Type B pancreatic cell (in vitro differentiated cells): ENCODE measurements at regions not wholly inside any gene's neighbourhood (a gene's known extent, or its start where the extent isn't known, plus 50 kb on each side); places are given as distances from the start of the nearest gene placed in this dataset.

Experiments used
- DNase-seq: peaks from one replicate; pipeline ENCODE4 v3.0.0; 2021; ENCODE audit warnings: mixed read lengths; ENCODE audit not compliant: unreplicated experiment; ENCODE audit errors: extremely low spot score
- H3K27ac Mint-ChIP-seq: 2 replicates; pipeline ENCODE4 v1.8.0; 2021; ENCODE audit warnings: mild to moderate bottlenecking, mixed read lengths
- H3K27me3 Mint-ChIP-seq: 2 replicates; pipeline ENCODE4 v1.8.0; 2021; ENCODE audit warnings: mixed read lengths
- H3K36me3 Mint-ChIP-seq: 2 replicates; pipeline ENCODE4 v1.8.0; 2021; ENCODE audit warnings: mixed read lengths
- H3K4me1 Mint-ChIP-seq: one replicate; pipeline ENCODE4 v1.8.0; 2021; ENCODE audit warnings: mixed read lengths; ENCODE audit not compliant: unreplicated experiment
- H3K4me3 Mint-ChIP-seq: 2 replicates; pipeline ENCODE4 v1.8.0; 2021; ENCODE audit warnings: mild to moderate bottlenecking, mixed read lengths
- H3K9me3 Mint-ChIP-seq: 2 replicates; pipeline ENCODE4 v1.8.0; 2021; ENCODE audit warnings: mixed read lengths
- TF ChIP-seq, protein P1 (sequence below): fragments of 200-600 bp; sonication (generic); conservative IDR thresholded peaks from 2 replicates; pipeline ENCODE4 v1.5.0; 2021; ENCODE audit warnings: antibody characterized with exemption, mild to moderate bottlenecking

GRCh38 chr4:45094684-45095083 lies 368.3 kb upstream of the GNPDA2 start:
- Mint-ChIP-seq H3K27ac (no peak overlapping the region), H3K4me3 (no peak overlapping the region), H3K9me3 (peaks cover 6% of the 10 kb centered on the region), H3K27me3 (no peaks in the 10 kb centered on the region), H3K36me3 (no peaks in the 10 kb centered on the region), H3K4me1 (no peaks in the 10 kb centered on the region)
- no peak for DNase-seq
- TF ChIP-seq, protein P1, sequence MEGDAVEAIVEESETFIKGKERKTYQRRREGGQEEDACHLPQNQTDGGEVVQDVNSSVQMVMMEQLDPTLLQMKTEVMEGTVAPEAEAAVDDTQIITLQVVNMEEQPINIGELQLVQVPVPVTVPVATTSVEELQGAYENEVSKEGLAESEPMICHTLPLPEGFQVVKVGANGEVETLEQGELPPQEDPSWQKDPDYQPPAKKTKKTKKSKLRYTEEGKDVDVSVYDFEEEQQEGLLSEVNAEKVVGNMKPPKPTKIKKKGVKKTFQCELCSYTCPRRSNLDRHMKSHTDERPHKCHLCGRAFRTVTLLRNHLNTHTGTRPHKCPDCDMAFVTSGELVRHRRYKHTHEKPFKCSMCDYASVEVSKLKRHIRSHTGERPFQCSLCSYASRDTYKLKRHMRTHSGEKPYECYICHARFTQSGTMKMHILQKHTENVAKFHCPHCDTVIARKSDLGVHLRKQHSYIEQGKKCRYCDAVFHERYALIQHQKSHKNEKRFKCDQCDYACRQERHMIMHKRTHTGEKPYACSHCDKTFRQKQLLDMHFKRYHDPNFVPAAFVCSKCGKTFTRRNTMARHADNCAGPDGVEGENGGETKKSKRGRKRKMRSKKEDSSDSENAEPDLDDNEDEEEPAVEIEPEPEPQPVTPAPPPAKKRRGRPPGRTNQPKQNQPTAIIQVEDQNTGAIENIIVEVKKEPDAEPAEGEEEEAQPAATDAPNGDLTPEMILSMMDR: no peak

DNA sequence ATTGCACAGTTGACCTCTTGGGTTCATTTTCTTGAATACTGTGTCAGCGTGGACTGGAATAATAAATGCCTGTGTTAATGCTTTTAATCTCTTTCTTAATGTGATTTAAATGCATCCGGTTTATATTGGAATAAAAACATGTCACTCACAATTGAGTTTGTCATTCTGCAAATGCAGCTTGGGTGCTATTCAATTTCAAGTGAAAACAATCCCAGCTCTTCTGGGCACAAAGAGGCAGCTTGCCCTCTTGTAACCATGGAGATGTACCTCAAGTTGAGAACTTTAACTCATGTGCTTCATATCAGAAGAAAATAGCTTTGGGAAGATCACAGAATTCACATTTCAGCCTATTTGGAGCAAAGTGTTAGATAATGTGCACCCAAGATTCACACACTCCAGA lies 355.7 kb upstream of the GNPDA2 start:
- Mint-ChIP-seq H3K36me3 (no peaks in the 10 kb centered on the region), H3K4me3 (no peak overlapping the region), H3K27me3 (no peaks in the 10 kb centered on the region), H3K9me3 (no peaks in the 10 kb centered on the region), H3K27ac (no peak overlapping the region), H3K4me1 (no peaks in the 10 kb centered on the region)
- DNase-seq: no peak
- TF ChIP-seq, protein P1: no peak

DNA sequence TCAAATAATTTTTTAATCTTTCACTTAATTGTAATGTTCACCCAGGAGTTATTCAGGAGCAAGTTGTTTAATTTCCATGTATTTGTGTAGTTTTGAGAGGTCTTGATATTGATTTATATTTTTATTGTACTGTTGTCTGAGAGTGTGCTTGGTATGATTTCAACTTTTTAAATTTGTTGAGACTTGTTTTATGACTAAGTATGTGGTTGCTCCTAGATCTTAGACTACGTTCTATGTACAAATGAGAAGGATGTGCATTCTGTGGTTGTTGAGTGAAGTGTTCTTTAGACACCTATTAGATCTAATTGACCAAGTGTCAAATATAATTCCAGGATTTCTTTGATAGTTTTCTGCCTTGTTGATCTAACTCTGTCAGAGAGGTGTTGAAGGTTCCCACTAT lies 353.3 kb upstream of the GNPDA2 start:
- H3K9me3 Mint-ChIP-seq: no peaks in the 10 kb centered on the region
- no peak overlapping the region for H3K27ac Mint-ChIP-seq
- TF ChIP-seq, protein P1: no peak
- H3K36me3 Mint-ChIP-seq: no peaks in the 10 kb centered on the region
- no peaks in the 10 kb centered on the region for H3K4me1 Mint-ChIP-seq
- no peaks in the 10 kb centered on the region for H3K27me3 Mint-ChIP-seq
- no peak overlapping the region for H3K4me3 Mint-ChIP-seq
- no peak for DNase-seq

DNA sequence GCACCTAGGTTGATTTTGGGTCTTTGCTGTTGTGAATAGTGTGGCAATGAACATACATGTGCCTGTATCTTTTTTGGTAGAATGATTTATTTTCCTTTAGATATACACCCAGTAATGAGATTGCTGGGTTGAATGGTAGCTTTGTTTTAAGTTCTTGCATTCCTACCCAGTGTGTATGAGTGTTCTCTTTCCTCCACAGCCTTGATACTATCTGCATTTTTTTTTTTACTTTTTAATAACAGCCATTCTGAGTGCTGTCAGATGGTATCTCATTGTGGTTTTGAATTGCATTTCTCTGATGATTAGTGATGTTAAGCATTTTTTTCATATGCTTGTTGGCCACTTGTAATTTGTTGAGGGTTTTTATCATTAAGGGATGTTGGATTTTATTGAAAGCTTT lies 351.8 kb upstream of the GNPDA2 start:
- TF ChIP-seq, protein P1: no peak
- Mint-ChIP-seq H3K9me3 (no peaks in the 10 kb centered on the region), H3K4me1 (no peaks in the 10 kb centered on the region)

GRCh38 chr4:45072981-45073380 lies 346.6 kb upstream of the GNPDA2 start:
- Mint-ChIP-seq H3K27me3 (no peaks in the 10 kb centered on the region), H3K27ac (no peak overlapping the region), H3K4me3 (no peak overlapping the region), H3K36me3 (no peaks in the 10 kb centered on the region), H3K9me3 (peaks cover 4% of the 10 kb centered on the region), H3K4me1 (no peaks in the 10 kb centered on the region)
- DNase-seq: no peak
- TF ChIP-seq, protein P1: no peak

More for the DNA sequence above, 351.8 kb upstream of the GNPDA2 start:
- H3K27me3 Mint-ChIP-seq: no peaks in the 10 kb centered on the region
- H3K36me3 Mint-ChIP-seq: no peaks in the 10 kb centered on the region
- H3K4me3 Mint-ChIP-seq: no peak overlapping the region
- H3K27ac Mint-ChIP-seq: no peak overlapping the region
- DNase-seq: no peak

DNA sequence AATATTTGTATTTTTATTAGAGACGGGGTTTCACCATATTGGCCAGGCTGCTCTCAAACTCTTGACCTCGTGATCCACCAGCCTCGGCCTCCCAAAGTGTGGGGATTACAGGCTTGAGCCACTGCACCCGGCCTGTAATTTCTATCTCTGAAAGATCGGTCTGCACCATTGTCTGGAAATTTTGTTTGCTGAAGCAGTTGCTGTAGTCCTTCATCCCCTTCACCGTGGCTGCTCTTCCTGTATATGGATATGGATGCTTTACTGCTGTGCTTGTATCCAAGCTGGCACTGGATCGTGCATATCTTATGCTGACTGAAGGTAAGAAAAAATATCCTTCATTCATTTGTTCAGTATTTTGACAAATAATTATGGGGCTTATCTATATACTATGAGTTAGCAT lies 338.4 kb upstream of the GNPDA2 start:
- H3K27me3 Mint-ChIP-seq: no peaks in the 10 kb centered on the region

More for the DNA sequence above, 338.4 kb upstream of the GNPDA2 start:
- Mint-ChIP-seq H3K27ac (no peak overlapping the region), H3K36me3 (no peaks in the 10 kb centered on the region), H3K4me3 (no peak overlapping the region), H3K4me1 (peaks cover 4% of the 10 kb centered on the region), H3K9me3 (no peaks in the 10 kb centered on the region)
- TF ChIP-seq, protein P1: no peak
- no peak for DNase-seq
